Type B pancreatic cell (in vitro differentiated cells): ENCODE measurements at regions not wholly inside any gene's neighbourhood (a gene's known extent, or its start where the extent isn't known, plus 50 kb on each side); places are given as distances from the start of the nearest gene placed in this dataset.

Experiments
- DNase-seq: peaks from one replicate; pipeline ENCODE4 v3.0.0; 2021; ENCODE audit warnings: mixed read lengths; ENCODE audit not compliant: unreplicated experiment; ENCODE audit errors: extremely low spot score
- H3K27ac Mint-ChIP-seq: 2 replicates; pipeline ENCODE4 v1.8.0; 2021; ENCODE audit warnings: mild to moderate bottlenecking, mixed read lengths
- H3K27me3 Mint-ChIP-seq: 2 replicates; pipeline ENCODE4 v1.8.0; 2021; ENCODE audit warnings: mixed read lengths
- H3K36me3 Mint-ChIP-seq: 2 replicates; pipeline ENCODE4 v1.8.0; 2021; ENCODE audit warnings: mixed read lengths
- H3K4me1 Mint-ChIP-seq: one replicate; pipeline ENCODE4 v1.8.0; 2021; ENCODE audit warnings: mixed read lengths; ENCODE audit not compliant: unreplicated experiment
- H3K4me3 Mint-ChIP-seq: 2 replicates; pipeline ENCODE4 v1.8.0; 2021; ENCODE audit warnings: mild to moderate bottlenecking, mixed read lengths
- H3K9me3 Mint-ChIP-seq: 2 replicates; pipeline ENCODE4 v1.8.0; 2021; ENCODE audit warnings: mixed read lengths
- TF ChIP-seq, protein P1 (sequence below): fragments of 200-600 bp; sonication (generic); conservative IDR thresholded peaks from 2 replicates; pipeline ENCODE4 v1.5.0; 2021; ENCODE audit warnings: antibody characterized with exemption, mild to moderate bottlenecking

DNA sequence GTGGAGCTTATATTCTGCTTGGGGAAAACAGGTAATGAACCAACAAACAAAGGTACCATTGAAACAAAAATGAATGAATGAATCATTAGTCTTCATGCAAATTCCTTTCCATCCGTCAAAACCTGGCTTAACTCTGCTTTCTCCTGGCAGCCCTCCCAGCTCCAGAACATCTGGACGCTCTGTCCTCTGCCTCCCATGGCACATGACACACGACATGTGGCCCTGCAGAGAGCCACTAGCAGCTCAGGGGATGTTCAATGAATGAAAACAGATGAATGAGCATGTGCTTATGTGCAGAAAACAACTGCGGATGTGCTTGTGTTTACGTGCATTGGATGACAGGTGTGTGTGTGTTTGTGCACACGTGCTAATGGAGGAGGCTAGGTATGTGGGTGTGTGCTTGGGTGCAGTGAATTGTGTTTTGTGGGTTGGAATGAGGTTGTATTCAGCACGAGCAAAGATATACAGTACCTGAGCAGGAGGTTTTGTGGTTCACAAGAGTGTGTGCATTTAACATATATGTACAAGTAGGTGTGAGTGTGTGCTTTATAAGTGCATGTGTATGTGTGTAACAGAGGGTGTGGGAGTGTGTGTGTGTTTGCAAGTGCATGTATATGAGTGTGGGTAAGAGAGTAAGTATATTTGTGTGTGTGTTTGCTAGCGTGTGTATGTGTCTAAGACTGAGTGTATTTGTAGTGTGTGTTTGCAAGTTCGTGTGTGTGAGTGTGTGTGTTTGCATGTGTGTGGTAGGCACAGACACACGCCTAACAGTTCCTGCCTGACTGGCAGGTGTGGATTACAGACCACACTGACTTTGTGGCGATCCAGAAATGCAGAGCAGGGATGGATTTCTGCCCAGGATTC is 374.1 kb upstream of the SULF2 start:
- Mint-ChIP-seq H3K36me3 (no peaks in the 10 kb centered on the region), H3K27me3 (peaks cover 12% of the 10 kb centered on the region), H3K4me3 (no peak overlapping the region), H3K4me1 (peaks cover 17% of the 10 kb centered on the region), H3K27ac (no peak overlapping the region), H3K9me3 (peaks cover 3% of the 10 kb centered on the region)
- DNase-seq = no peak
- TF ChIP-seq, protein P1, sequence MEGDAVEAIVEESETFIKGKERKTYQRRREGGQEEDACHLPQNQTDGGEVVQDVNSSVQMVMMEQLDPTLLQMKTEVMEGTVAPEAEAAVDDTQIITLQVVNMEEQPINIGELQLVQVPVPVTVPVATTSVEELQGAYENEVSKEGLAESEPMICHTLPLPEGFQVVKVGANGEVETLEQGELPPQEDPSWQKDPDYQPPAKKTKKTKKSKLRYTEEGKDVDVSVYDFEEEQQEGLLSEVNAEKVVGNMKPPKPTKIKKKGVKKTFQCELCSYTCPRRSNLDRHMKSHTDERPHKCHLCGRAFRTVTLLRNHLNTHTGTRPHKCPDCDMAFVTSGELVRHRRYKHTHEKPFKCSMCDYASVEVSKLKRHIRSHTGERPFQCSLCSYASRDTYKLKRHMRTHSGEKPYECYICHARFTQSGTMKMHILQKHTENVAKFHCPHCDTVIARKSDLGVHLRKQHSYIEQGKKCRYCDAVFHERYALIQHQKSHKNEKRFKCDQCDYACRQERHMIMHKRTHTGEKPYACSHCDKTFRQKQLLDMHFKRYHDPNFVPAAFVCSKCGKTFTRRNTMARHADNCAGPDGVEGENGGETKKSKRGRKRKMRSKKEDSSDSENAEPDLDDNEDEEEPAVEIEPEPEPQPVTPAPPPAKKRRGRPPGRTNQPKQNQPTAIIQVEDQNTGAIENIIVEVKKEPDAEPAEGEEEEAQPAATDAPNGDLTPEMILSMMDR = no peak

DNA sequence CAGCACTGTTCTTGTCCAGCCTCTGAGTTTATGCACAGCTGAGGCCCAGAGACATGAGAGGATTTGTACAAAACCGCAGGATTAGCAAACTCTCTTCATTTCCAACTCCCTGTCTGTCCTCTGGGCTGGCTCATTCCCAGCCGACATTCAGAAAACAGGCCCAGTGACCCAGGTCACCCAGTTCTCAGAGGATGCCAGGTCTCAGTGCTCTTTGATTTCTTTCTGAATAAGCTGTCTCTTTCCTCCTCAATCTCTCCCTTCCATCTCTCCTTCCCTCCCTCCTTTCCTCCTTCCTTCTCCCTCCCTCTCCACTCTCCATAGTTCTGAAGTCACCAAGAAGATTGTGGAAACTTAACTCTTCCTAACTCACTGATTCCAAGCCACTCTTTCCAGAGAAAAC is 372.7 kb upstream of the SULF2 start:
- Mint-ChIP-seq H3K9me3 (peaks cover 3% of the 10 kb centered on the region), H3K4me1 (peaks cover 17% of the 10 kb centered on the region), H3K36me3 (no peaks in the 10 kb centered on the region), H3K27ac (no peak overlapping the region), H3K27me3 (peaks cover 12% of the 10 kb centered on the region), H3K4me3 (no peak overlapping the region)
- TF ChIP-seq, protein P1 = no peak
- no peak for DNase-seq

GRCh38 chr20:48156951-48157700 is 371.8 kb upstream of the SULF2 start:
- Mint-ChIP-seq H3K36me3 (no peaks in the 10 kb centered on the region), H3K4me3 (no peak overlapping the region), H3K9me3 (peaks cover 3% of the 10 kb centered on the region), H3K4me1 (peaks cover 17% of the 10 kb centered on the region), H3K27ac (no peak overlapping the region), H3K27me3 (peaks cover 12% of the 10 kb centered on the region)
- TF ChIP-seq, protein P1 = no peak
- DNase-seq = no peak

DNA sequence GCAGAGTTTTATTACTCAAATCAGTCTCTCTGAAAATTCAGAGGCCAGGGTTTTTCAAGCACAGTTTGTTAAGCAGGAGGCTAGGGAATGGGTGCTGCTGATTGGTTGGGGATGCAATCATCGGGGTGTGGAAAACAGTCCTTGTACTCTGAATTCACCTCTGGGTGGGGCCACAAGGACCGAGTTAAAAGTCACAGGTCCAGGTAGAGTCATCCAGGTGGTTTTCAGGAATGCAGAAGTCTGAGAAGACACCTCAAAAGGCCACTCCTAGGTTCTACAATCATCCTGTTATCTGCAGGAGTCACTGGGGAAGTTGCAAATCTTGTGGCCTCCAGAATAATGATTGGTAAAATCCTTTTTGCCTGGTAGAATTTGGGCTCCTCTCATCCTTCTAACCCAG is 371.2 kb upstream of the SULF2 start:
- Mint-ChIP-seq H3K4me3 (no peak overlapping the region), H3K9me3 (peaks cover 3% of the 10 kb centered on the region), H3K27ac (no peak overlapping the region), H3K36me3 (no peaks in the 10 kb centered on the region), H3K27me3 (peaks cover 12% of the 10 kb centered on the region), H3K4me1 (peaks cover 17% of the 10 kb centered on the region)
- DNase-seq = no peak
- TF ChIP-seq, protein P1 = no peak

DNA sequence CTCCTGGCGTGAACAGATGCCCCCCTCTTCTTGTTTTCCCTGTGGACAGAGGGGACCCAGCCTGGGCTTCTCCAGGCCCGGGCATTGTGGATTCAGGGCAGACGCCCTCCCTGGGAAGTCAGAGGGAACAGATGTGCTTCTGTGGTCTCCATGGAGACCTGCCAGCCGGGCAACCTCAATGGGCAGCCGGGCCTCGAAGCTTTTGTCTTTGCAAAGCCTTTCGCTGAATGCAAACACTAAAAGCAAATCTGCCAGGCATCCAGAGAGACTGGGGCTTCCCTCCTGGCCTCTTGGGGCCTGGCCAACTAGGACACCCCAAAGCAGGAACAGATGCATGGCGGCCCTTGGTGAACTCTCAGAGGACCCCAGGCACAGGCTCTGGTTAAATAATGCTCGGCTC is 370.0 kb upstream of the SULF2 start:
- no peak overlapping the region for H3K4me3 Mint-ChIP-seq
- H3K9me3 Mint-ChIP-seq = peaks cover 3% of the 10 kb centered on the region
- peaks cover 19% of the 10 kb centered on the region for H3K4me1 Mint-ChIP-seq
- TF ChIP-seq, protein P1 = no peak
- no peak overlapping the region for H3K27ac Mint-ChIP-seq
- no peak for DNase-seq
- H3K27me3 Mint-ChIP-seq = peaks cover 12% of the 10 kb centered on the region
- no peaks in the 10 kb centered on the region for H3K36me3 Mint-ChIP-seq
